ENCODE measurements at regions not wholly inside any gene's neighbourhood (a gene's known extent, or its start where the extent isn't known, plus 50 kb on each side); places are given as distances from the start of the nearest gene placed in this dataset.

DNA sequence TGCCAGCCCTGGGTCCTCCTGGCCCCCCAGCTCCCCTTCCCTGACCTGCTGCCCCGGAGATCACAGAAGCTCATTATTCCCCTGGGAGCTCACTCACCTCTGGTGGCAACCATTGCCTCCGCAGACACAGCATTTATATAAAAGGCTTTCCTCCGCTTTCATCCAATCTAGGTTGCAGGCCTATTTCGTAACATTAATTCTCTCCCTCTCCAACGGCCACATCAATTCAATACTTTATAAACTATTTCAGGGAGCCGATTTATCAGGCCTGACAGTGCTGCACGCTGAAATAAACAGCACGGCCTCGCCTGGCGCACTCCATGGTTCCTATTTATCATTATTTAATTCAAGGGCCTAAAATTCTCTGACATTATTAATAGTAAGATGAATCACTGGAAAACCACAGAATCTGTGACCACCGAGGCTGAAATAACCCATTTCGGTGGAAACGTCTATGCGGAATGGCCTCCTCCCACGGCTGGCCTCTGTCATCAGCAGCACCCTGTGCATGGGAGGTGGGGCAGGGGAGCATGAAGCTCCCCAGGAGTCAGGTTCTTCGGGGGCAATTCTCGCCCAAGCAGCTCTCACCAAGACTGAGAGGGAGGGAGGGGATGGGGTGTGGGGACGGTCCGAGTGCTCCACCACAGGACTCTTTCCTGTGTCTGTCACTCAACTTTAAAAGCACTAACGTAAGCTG, 249.3 kb upstream of the PFKP start:
- TF ChIP-seq ZFX (IDR thresholded peaks at IDR 0.05) = no peak
- TF ChIP-seq, protein P1, sequence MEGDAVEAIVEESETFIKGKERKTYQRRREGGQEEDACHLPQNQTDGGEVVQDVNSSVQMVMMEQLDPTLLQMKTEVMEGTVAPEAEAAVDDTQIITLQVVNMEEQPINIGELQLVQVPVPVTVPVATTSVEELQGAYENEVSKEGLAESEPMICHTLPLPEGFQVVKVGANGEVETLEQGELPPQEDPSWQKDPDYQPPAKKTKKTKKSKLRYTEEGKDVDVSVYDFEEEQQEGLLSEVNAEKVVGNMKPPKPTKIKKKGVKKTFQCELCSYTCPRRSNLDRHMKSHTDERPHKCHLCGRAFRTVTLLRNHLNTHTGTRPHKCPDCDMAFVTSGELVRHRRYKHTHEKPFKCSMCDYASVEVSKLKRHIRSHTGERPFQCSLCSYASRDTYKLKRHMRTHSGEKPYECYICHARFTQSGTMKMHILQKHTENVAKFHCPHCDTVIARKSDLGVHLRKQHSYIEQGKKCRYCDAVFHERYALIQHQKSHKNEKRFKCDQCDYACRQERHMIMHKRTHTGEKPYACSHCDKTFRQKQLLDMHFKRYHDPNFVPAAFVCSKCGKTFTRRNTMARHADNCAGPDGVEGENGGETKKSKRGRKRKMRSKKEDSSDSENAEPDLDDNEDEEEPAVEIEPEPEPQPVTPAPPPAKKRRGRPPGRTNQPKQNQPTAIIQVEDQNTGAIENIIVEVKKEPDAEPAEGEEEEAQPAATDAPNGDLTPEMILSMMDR (conservative IDR thresholded peaks at IDR 0.05) = no peak

GRCh38 chr10:2813693-2814092, 253.7 kb upstream of the PFKP start:
- H3K27ac ChIP-seq = no peak overlapping the region
- TF ChIP-seq, protein P1 (conservative IDR thresholded peaks at IDR 0.05) = no peak
- no peak for TF ChIP-seq ZFX (IDR thresholded peaks at IDR 0.05)

More for the DNA sequence above, 249.3 kb upstream of the PFKP start:
- H3K27ac ChIP-seq = no peak overlapping the region

DNA sequence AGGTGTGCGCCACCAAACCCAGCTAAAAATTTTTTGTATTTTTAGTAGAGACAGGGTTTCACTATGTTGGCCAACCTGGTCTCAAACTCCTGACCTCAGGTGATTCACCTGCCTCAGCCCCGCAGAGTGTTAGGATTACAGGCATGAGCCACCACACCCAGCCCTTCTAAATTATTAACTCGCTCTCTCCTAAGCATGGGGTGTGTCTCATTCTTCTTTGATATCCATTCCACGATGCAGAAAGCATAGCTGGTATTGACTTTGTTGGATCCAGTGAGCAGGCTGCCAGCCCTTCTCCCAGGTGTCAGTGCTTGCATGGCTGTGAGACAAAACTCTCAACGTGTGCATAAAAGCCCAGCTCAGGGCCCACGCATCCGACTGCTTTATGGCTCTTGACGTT, 254.1 kb upstream of the PFKP start:
- TF ChIP-seq, protein P1 (conservative IDR thresholded peaks at IDR 0.05) = no peak
- TF ChIP-seq ZFX (IDR thresholded peaks at IDR 0.05) = no peak
- H3K27ac ChIP-seq = no peak overlapping the region

DNA sequence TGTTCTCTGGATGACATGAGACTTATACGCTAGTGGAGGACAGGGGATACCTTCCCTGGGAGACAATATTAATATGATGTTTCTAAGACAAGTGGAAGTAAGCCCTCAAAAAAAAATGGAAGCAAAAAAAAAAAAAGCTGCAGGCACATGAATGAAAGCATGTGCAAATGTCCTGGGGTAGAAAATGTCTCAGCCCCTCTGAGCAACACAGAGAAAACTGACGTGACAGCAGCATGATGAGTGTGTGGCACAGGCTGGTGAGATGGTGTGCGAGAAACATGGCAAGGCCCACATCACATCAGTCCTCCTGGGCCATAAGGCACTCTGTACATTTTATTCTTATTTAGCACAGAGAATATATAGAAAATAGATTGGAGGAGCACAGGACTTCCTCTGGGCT, 254.7 kb upstream of the PFKP start:
- no peak overlapping the region for H3K27ac ChIP-seq
- TF ChIP-seq ZFX (IDR thresholded peaks at IDR 0.05) = no peak
- TF ChIP-seq, protein P1 (conservative IDR thresholded peaks at IDR 0.05) = no peak

DNA sequence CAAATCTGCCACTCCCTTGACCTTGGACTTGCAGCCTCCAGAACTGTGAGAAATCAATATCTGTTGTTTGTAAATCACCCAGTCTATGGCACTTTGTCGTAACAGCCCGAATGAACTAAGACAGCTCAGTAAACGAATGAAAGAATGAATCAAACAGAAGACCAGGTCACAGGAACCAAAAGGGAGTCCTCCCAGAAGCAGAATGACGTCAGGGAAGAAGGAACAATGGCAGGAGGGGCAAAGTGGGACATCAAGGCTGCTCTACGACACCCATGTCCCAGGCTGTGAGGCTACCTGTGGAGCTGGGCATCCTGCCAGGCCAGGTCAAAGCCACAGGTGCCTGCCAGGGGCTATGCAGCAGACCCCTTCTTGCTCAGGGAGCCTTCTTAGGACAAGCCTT, 267.2 kb upstream of the PFKP start:
- TF ChIP-seq, protein P1 (conservative IDR thresholded peaks at IDR 0.05) = no peak
- no peak for TF ChIP-seq ZFX (IDR thresholded peaks at IDR 0.05)
- H3K27ac ChIP-seq = no peak overlapping the region

DNA sequence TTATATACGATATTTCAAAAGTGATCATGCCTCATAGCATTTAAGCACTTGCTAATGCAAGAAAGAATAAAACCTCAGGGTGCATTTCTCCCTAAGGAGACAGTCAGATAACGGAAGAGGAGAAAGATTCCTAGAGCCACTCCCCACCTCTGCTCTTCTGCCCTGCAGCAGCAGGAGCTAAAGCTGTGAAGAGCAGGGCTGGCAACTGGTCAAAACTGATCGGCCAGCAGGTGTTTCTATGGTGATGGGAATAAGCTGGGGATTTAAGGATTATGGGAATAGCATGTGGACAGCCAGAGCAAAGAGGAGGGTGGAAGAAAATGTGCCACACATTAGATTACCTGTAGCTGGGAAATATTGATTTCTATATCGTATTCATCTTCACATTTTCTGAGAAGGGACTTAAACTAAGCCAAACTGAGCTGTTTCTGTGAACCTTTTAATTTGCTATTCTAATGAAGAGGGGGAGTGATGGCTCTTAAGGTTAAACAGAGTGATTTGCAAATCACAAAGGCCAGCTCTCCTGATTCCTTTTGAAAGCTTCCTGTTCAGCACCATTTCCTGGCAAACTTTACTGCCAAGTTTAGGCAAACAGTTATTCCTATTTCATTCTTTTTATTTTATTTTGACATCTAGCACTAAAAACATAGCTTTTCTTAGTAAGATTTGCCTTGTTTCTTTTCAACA, 268.9 kb upstream of the PFKP start:
- TF ChIP-seq, protein P1 (conservative IDR thresholded peaks at IDR 0.05) = no peak
- no peak for TF ChIP-seq ZFX (IDR thresholded peaks at IDR 0.05)
- no peak overlapping the region for H3K27ac ChIP-seq

DNA sequence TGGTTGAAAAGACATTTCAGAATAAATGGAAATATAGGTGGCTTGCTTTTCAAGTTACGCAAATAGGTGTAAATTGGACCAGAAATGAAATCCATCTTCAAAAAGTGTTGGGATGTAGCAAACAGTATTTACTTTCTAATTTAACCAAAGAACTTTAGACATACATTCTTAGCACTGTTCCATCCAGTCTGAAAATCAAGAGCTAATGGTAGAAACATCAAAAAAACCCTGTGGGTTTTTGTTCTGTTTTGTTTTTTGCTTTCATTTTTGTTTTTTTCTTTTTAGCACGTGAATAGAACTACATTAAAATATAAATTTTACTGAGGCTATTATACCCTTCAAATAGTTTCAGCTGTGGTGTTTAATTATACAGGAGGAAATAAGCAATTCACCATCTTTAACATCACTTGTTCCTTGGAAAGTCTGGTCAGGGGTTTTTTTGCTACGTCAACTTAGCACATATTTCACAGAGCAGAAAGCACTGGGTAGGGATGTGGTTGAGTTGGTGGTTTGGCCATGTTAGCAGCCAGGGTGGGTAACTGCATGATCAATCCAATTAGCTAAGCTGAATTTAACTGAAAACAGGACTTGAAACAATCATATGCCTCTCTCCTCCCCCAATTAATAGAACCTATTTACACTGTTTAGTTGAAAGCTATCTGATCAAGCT, 275.4 kb upstream of the PFKP start:
- no peak for TF ChIP-seq ZFX (IDR thresholded peaks at IDR 0.05)
- TF ChIP-seq, protein P1 (conservative IDR thresholded peaks at IDR 0.05) = no peak
- H3K27ac ChIP-seq = no peak overlapping the region

Data from C4-2B (cell line).